Skeletal muscle cell (primary cell): ENCODE measurements at regions not wholly inside any gene's neighbourhood (a gene's known extent, or its start where the extent isn't known, plus 50 kb on each side); places are given as distances from the start of the nearest gene placed in this dataset.

Source experiments
- DNase-seq: peaks from one replicate; pipeline ENCODE4 v3.0.0-alpha.2; 2010; ENCODE audit warnings: low read depth
- H3K4me3 ChIP-seq: 2 replicates; pipeline ENCODE4 v1.5.1; 2011; ENCODE audit warnings: low read depth, mild to moderate bottlenecking, control low read depth, low read length, moderate library complexity

GRCh38 chr9:126276056-126276728 is 50.4 kb upstream of the MVB12B start:
- no peak overlapping the region for H3K4me3 ChIP-seq
- DNase-seq, result no peak
